Stimulated activated CD8-positive, alpha-beta memory T cell treated with anti-CD3 and anti-CD28 coated beads, Interleukin-15, amount 100 ng/mL, for 48 hours (primary cell): ENCODE measurements at regions not wholly inside any gene's neighbourhood (a gene's known extent, or its start where the extent isn't known, plus 50 kb on each side); places are given as distances from the start of the nearest gene placed in this dataset.

Source experiments
- DNase-seq, 2 donors: peaks; one replicate each; pipeline ENCODE4 v3.0.0-alpha.2; 2020; ENCODE audit warnings: low read depth in 2 of 2

GRCh38 chr10:128316121-128316726 is 190.0 kb upstream of the MKI67 start:
- no peak for DNase-seq

- DNase-seq: no peak
Measured at GRCh38 chr10:128316925-128317324, 190.7 kb upstream of the MKI67 start.

- no peak for DNase-seq
Measured at GRCh38 chr10:128318366-128318765, 192.1 kb upstream of the MKI67 start.

- no peak for DNase-seq
Measured at GRCh38 chr10:128318913-128319312, 192.7 kb upstream of the MKI67 start.

GRCh38 chr10:128322106-128322505 is 195.9 kb upstream of the MKI67 start:
- no peak for DNase-seq

GRCh38 chr10:128322950-128323349 is 196.7 kb upstream of the MKI67 start:
- DNase-seq: no peak

GRCh38 chr10:128324058-128324827 is 198.0 kb upstream of the MKI67 start:
- no peak for DNase-seq

- no peak for DNase-seq
Measured at GRCh38 chr10:128325788-128326187, 199.6 kb upstream of the MKI67 start.

- DNase-seq: no peak
Measured at GRCh38 chr10:128326251-128326650, 200.0 kb upstream of the MKI67 start.

- DNase-seq: no peak
Measured at GRCh38 chr10:128326851-128327250, 200.6 kb upstream of the MKI67 start.

- DNase-seq: no peak
Measured at GRCh38 chr10:128336401-128336800, 210.2 kb upstream of the MKI67 start.

GRCh38 chr10:128337860-128338378 is 211.7 kb upstream of the MKI67 start:
- DNase-seq: no peak

- no peak for DNase-seq
Measured at GRCh38 chr10:128338951-128339350, 212.7 kb upstream of the MKI67 start.

- DNase-seq: no peak
Measured at GRCh38 chr10:128339753-128340152, 213.5 kb upstream of the MKI67 start.

- DNase-seq: no peak
Measured at GRCh38 chr10:128345353-128345752, 219.1 kb upstream of the MKI67 start.

- DNase-seq: no peak
Measured at GRCh38 chr10:128360783-128361182, 234.6 kb upstream of the MKI67 start.

GRCh38 chr10:128361487-128361886 is 235.3 kb upstream of the MKI67 start:
- no peak for DNase-seq

- DNase-seq: no peak
Measured at GRCh38 chr10:128362514-128362913, 236.3 kb upstream of the MKI67 start.

GRCh38 chr10:128364631-128365030 is 238.4 kb upstream of the MKI67 start:
- no peak for DNase-seq

GRCh38 chr10:128365156-128365725 is 239.0 kb upstream of the MKI67 start:
- DNase-seq: no peak

GRCh38 chr10:128367807-128368206 is 241.6 kb upstream of the MKI67 start:
- no peak for DNase-seq

- DNase-seq: no peak
Measured at GRCh38 chr10:128369101-128369650, 243.0 kb upstream of the MKI67 start.
